ENCODE measurements at regions not wholly inside any gene's neighbourhood (a gene's known extent, or its start where the extent isn't known, plus 50 kb on each side); places are given as distances from the start of the nearest gene placed in this dataset.

DNA sequence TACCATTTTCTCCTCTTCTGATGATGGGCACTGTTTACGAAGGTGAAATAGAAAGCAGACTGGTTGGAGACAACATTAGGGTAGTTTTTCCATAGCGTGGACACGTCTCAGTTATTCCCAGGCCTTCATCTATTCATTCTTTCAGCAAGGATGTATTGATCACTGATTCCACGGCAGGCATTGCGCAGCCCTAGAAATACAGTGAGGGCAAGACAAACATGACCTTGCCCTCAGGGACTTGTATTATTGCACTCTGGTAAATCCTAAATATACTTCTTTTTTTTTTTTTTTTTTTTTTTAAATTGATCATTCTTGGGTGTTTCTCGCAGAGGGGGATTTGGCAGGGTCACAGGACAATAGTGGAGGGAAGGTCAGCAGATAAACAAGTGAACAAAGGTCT lies 167.3 kb upstream of the SPRED2 start:
- Histone ChIP-seq H3K56ac (replicated peaks; ENCODE audit: insufficient read length, low read depth, low read length) (no peak overlapping the region), H3K23me2 (ENCODE audit: low read depth, low read length) (no peaks in the 10 kb centered on the region), H2AFZ (ENCODE audit: low read length) (no peak overlapping the region), H3K79me1 (ENCODE audit: low read depth, low read length) (no peaks in the 10 kb centered on the region), H3K79me2 (ENCODE audit: control insufficient read depth in 1 of 2, insufficient read depth in 2 of 2, low read length in 2 of 2) (no peaks in the 10 kb centered on the region), H3K27me3 (replicated peaks in 1 of 4; ENCODE audit: control insufficient read depth in 3 of 4, extremely low read depth in 1 of 4, insufficient read depth in 3 of 4, low read length in 3 of 4) (no peaks in the 10 kb centered on the region), H3K23ac (ENCODE audit: insufficient read length) (no peak overlapping the region), H4K5ac (ENCODE audit: insufficient read length, low read depth, low read length) (no peak overlapping the region), H3K4me1 (replicated peaks in 1 of 4; ENCODE audit: control insufficient read depth in 3 of 4, insufficient read depth in 4 of 4, low read length in 3 of 4) (no peaks in the 10 kb centered on the region), H2BK15ac (ENCODE audit: low read length) (no peak overlapping the region), H3K4me3 (ENCODE audit: extremely low read depth in 1 of 4, insufficient read depth in 2 of 4, low read depth in 3 of 4, low read length in 4 of 4) (no peak overlapping the region), H3K4ac (replicated peaks; ENCODE audit: insufficient read length, low read depth, low read length) (no peak overlapping the region), H3K9me3 (ENCODE audit: insufficient read depth in 2 of 2, low read depth in 1 of 2, low read length in 1 of 2) (peaks cover 0 to 7% of the 10 kb centered on the region in 2 experiments; a peak in 1 of 4 replicates), H3K4me2 (ENCODE audit: insufficient read depth in 1 of 2, low read depth in 2 of 2, low read length in 2 of 2) (no peak overlapping the region), H3K36me3 (ENCODE audit: control insufficient read depth in 2 of 4, insufficient read depth in 4 of 4, low read length in 3 of 4) (no peaks in the 10 kb centered on the region), H3K27ac (ENCODE audit: low read depth, low read length) (no peak overlapping the region), H3K18ac (ENCODE audit: extremely low read depth, low read length) (no peak overlapping the region), H2BK12ac (ENCODE audit: low read depth, low read length) (no peak overlapping the region), H2BK5ac (ENCODE audit: low read depth, low read length) (no peak overlapping the region), H3K9ac (replicated peaks in 1 of 4; ENCODE audit: extremely low read depth in 1 of 4, low read depth in 3 of 4, low read length in 3 of 4) (no peak overlapping the region), H4K8ac (ENCODE audit: extremely low read depth, insufficient read depth, low read length) (no peak overlapping the region), H2BK120ac (replicated peaks; ENCODE audit: low read depth, low read length) (no peak overlapping the region), H2AK5ac (ENCODE audit: low read depth, low read length) (no peak overlapping the region), H3K14ac (ENCODE audit: insufficient read length) (no peak overlapping the region), H4K91ac (replicated peaks; ENCODE audit: insufficient read length, low read length) (no peak overlapping the region), H4K20me1 (replicated peaks in 1 of 2; ENCODE audit: control insufficient read depth in 1 of 2, insufficient read depth in 2 of 2, low read length in 2 of 2) (no peaks in the 10 kb centered on the region), H2BK20ac (ENCODE audit: low read length) (no peak overlapping the region)
- DNase-seq (ENCODE audit: low read depth in 1 of 2, low spot score in 2 of 2) (no peak), FAIRE-seq (no peak)
- WGBS, 2 experiments (ENCODE audit: extremely low coverage in 1 of 2, insufficient coverage in 1 of 2, insufficient read length in 1 of 2, insufficient replicate concordance in 2 of 2, low coverage in 1 of 2, low lambda C conversion rate in 2 of 2, missing lambda C conversion rate in 1 of 2), result 96% methylated on average over 5 of the region's 6 CpGs; no CpG with 5 or more reads in 1 of the 2 experiments
- ChIA-PET POLR2A (ENCODE audit: partially characterized antibody) (no interaction called here), CTCF (ENCODE audit: partially characterized antibody) (no interaction called here)
- TF ChIP-seq, protein P1, sequence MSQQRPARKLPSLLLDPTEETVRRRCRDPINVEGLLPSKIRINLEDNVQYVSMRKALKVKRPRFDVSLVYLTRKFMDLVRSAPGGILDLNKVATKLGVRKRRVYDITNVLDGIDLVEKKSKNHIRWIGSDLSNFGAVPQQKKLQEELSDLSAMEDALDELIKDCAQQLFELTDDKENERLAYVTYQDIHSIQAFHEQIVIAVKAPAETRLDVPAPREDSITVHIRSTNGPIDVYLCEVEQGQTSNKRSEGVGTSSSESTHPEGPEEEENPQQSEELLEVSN (IDR thresholded peaks at IDR 0.05), result no peak
- TF ChIP-seq JUND (IDR thresholded peaks at IDR 0.05; ENCODE audit: low read length), result no peak
- TF ChIP-seq NRF1 (IDR thresholded peaks at IDR 0.05; ENCODE audit: low read depth, low read length), result no peak
- no peak for TF ChIP-seq SP4 (IDR thresholded peaks at IDR 0.05; ENCODE audit: low read length)
- TF ChIP-seq POLR2A (IDR thresholded peaks at IDR 0.05; ENCODE audit: control extremely low read depth in 1 of 2, low read depth in 2 of 2, low read length in 2 of 2), result no peak
- no peak for TF ChIP-seq KDM1A (IDR thresholded peaks at IDR 0.05; ENCODE audit: borderline replicate concordance, low read length)
- no peak for TF ChIP-seq SP2 (IDR thresholded peaks at IDR 0.05; ENCODE audit: low read length)
- no peak for TF ChIP-seq EP300 (IDR thresholded peaks at IDR 0.05; ENCODE audit: borderline replicate concordance in 1 of 2, low read depth in 2 of 2, low read length in 2 of 2)
- no peak for TF ChIP-seq POLR2AphosphoS5 (IDR thresholded peaks at IDR 0.05; ENCODE audit: low read depth, low read length)
- TF ChIP-seq EZH2 (IDR thresholded peaks at IDR 0.05; ENCODE audit: low read depth, low read length, severe bottlenecking), result no peak
- no peak for TF ChIP-seq CTBP2 (IDR thresholded peaks at IDR 0.05; ENCODE audit: borderline replicate concordance, insufficient read depth, insufficient read length, low read length)
- TF ChIP-seq SIRT6 (IDR thresholded peaks at IDR 0.05; ENCODE audit: low read length), result no peak
- TF ChIP-seq HDAC6 (IDR thresholded peaks at IDR 0.05; ENCODE audit: low read depth, low read length), result no peak
- no peak for TF ChIP-seq SIX5 (IDR thresholded peaks at IDR 0.05; ENCODE audit: low read depth, low read length)
- TF ChIP-seq JUN (IDR thresholded peaks at IDR 0.05; ENCODE audit: low read depth, low read length), result no peak
- no peak for TF ChIP-seq CBX5 (IDR thresholded peaks at IDR 0.05; ENCODE audit: low read depth, low read length)
